Thyroid gland (tissue), 4 donors: ENCODE measurements at regions not wholly inside any gene's neighbourhood (a gene's known extent, or its start where the extent isn't known, plus 50 kb on each side); places are given as distances from the start of the nearest gene placed in this dataset.

Source experiments
- DNase-seq, 2 donors: peaks; one replicate each; pipeline ENCODE4 v3.0.0-alpha.2; 2019
- H3K27ac ChIP-seq, 3 donors: fragments of 200-600 bp; sonication (generic); 1 replicate in 2 of 3; 2 replicates in 1 of 3; pipeline ENCODE4 v1.5.1; 2016 to 2019; ENCODE audit warnings: mild to moderate bottlenecking in 1 of 3, moderate library complexity in 1 of 3
- H3K27me3 ChIP-seq: fragments of 200-600 bp; sonication (generic); one replicate; pipeline ENCODE4 v1.5.1; 2019
- H3K36me3 ChIP-seq, 2 donors: fragments of 200-600 bp; sonication (generic); one replicate each; pipeline ENCODE4 v1.5.1; 2016 to 2019
- H3K4me1 ChIP-seq, 2 donors: fragments of 200-600 bp; sonication (generic); one replicate each; pipeline ENCODE4 v1.5.1; 2017 to 2019
- H3K4me3 ChIP-seq, 3 donors: fragments of 200-600 bp; sonication (generic); replicated peaks in 1 of 3; 1 replicate in 2 of 3; 2 replicates in 1 of 3; pipeline ENCODE4 v1.5.1; 2016; ENCODE audit warnings: mild to moderate bottlenecking in 1 of 3
- H3K9me3 ChIP-seq: fragments of 200-600 bp; sonication (generic); one replicate; pipeline ENCODE4 v1.5.1; 2017
- POLR2A ChIP-seq, 2 donors: fragments of 450-650 bp; IDR thresholded peaks; one replicate each; pipeline ENCODE4 v1.6.1; 2017; ENCODE audit warnings: antibody characterized with exemption in 2 of 2, mild to moderate bottlenecking in 2 of 2, moderate library complexity in 1 of 2
- WGBS, 2 donors: methylation state at CpG; one replicate each; pipeline ENCODE4 v1.1.5; 2017; 5-methylcytosine and 5-hydroxymethylcytosine counted together
- intact Hi-C: fragments of 100-400 bp; cut with DNase I; formaldehyde crosslinking; loops from one replicate; pipeline ENCODE4 v1.15.1; 2023
- TF ChIP-seq, protein P1 (sequence below), 6 experiments: fragments of 200-600 bp in 3 of 6; fragments of 450-650 bp in 3 of 6; sonication (generic) in 3 of 6; IDR thresholded peaks; one replicate each; pipeline ENCODE4 v1.5.1; 2016 to 2019; ENCODE audit warnings: antibody characterized with exemption in 6 of 6, mild to moderate bottlenecking in 2 of 6, inconsistent platforms in 1 of 6, moderate library complexity in 1 of 6

GRCh38 chr15:87609894-87610293 lies 646.6 kb downstream of the NTRK3 start:
- H3K9me3 ChIP-seq, result no peaks in the 10 kb centered on the region
- no peaks in the 10 kb centered on the region for H3K4me1 ChIP-seq
- TF ChIP-seq POLR2A (IDR thresholded peaks at IDR 0.05), result no peak
- TF ChIP-seq, protein P1, sequence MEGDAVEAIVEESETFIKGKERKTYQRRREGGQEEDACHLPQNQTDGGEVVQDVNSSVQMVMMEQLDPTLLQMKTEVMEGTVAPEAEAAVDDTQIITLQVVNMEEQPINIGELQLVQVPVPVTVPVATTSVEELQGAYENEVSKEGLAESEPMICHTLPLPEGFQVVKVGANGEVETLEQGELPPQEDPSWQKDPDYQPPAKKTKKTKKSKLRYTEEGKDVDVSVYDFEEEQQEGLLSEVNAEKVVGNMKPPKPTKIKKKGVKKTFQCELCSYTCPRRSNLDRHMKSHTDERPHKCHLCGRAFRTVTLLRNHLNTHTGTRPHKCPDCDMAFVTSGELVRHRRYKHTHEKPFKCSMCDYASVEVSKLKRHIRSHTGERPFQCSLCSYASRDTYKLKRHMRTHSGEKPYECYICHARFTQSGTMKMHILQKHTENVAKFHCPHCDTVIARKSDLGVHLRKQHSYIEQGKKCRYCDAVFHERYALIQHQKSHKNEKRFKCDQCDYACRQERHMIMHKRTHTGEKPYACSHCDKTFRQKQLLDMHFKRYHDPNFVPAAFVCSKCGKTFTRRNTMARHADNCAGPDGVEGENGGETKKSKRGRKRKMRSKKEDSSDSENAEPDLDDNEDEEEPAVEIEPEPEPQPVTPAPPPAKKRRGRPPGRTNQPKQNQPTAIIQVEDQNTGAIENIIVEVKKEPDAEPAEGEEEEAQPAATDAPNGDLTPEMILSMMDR (IDR thresholded peaks at IDR 0.05), result no peak
- 65 to 68% methylated on average over 4 of the region's 4 CpGs for WGBS, 2 donors
- intact Hi-C loops, result no loop called here
- H3K36me3 ChIP-seq, result no peaks in the 10 kb centered on the region
- H3K27me3 ChIP-seq, result no peaks in the 10 kb centered on the region
- no peak overlapping the region for H3K4me3 ChIP-seq
- no peak for DNase-seq
- H3K27ac ChIP-seq, result no peak overlapping the region

GRCh38 chr15:87609474-87609873 lies 647.1 kb downstream of the NTRK3 start:
- Histone ChIP-seq H3K27me3 (no peaks in the 10 kb centered on the region), H3K4me1 (no peaks in the 10 kb centered on the region), H3K36me3 (no peaks in the 10 kb centered on the region), H3K27ac (no peak overlapping the region), H3K4me3 (no peak overlapping the region), H3K9me3 (no peaks in the 10 kb centered on the region)
- intact Hi-C loops, result no loop called here
- no peak for DNase-seq
- TF ChIP-seq, protein P1 (IDR thresholded peaks at IDR 0.05), result no peak
- no peak for TF ChIP-seq POLR2A (IDR thresholded peaks at IDR 0.05)
- WGBS, 2 donors, result 54 to 67% methylated on average over 1 of the region's 1 CpG

DNA sequence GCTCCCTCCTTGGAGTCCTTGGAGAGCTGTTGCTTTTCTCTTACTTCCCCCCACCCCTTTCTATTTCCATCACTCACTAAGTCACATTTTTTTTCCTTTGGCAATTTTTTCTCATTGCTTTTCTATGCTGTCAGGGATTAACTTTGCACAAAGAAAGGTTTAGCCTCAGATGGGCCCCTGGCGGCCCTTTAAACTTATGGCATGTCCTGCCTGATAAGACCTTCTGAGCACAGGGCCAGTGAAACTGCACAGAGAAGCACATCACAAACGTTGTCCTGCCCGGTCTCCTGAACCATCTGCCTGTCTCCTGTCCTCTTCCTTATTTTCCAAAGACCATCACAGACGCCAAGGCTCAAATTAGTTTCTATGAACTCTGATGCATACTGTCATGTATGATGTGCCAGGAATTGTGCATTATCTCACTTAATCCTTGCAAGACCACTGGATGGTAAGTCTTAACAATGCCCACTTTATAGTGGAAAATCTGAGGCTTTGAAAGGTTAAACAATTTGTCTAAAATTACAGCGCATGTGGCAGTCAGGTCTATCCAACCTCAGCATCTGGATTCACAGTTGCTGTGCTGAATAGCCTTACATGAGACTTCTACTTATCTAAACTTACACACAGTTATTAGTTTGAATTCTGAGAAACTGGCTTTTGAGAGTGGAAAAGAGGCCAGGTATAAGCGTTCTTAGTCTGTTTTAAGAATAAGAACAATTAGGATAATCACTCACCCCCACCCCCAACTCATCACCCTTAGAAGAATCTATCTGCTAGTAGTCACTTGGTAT lies 648.1 kb downstream of the NTRK3 start:
- Histone ChIP-seq H3K36me3 (no peaks in the 10 kb centered on the region), H3K27ac (no peak overlapping the region), H3K27me3 (no peaks in the 10 kb centered on the region), H3K9me3 (no peaks in the 10 kb centered on the region), H3K4me1 (no peaks in the 10 kb centered on the region), H3K4me3 (no peak overlapping the region)
- intact Hi-C loops, result no loop called here
- TF ChIP-seq, protein P1 (IDR thresholded peaks at IDR 0.05), result no peak
- no peak for TF ChIP-seq POLR2A (IDR thresholded peaks at IDR 0.05)
- no peak for DNase-seq
- WGBS, 2 donors, result 84 to 86% methylated on average over 6 of the region's 6 CpGs

GRCh38 chr15:87606971-87607370 lies 649.6 kb downstream of the NTRK3 start:
- WGBS, 2 donors, result 50 to 61% methylated on average over 1 of the region's 1 CpG
- DNase-seq, result no peak
- Histone ChIP-seq H3K27ac (no peak overlapping the region), H3K36me3 (no peaks in the 10 kb centered on the region), H3K9me3 (no peaks in the 10 kb centered on the region), H3K4me1 (no peaks in the 10 kb centered on the region), H3K27me3 (no peaks in the 10 kb centered on the region), H3K4me3 (no peak overlapping the region)
- intact Hi-C loops, result no loop called here
- TF ChIP-seq, protein P1 (IDR thresholded peaks at IDR 0.05), result no peak
- no peak for TF ChIP-seq POLR2A (IDR thresholded peaks at IDR 0.05)

- H3K4me1 ChIP-seq, result no peaks in the 10 kb centered on the region
- H3K27ac ChIP-seq, result no peak overlapping the region
- no peak for DNase-seq
- no peaks in the 10 kb centered on the region for H3K9me3 ChIP-seq
- H3K36me3 ChIP-seq, result no peaks in the 10 kb centered on the region
- no peaks in the 10 kb centered on the region for H3K27me3 ChIP-seq
- intact Hi-C loops, result no loop called here
- 29 to 40% methylated on average over 6 of the region's 6 CpGs for WGBS, 2 donors
- no peak overlapping the region for H3K4me3 ChIP-seq
- no peak for TF ChIP-seq POLR2A (IDR thresholded peaks at IDR 0.05)
- TF ChIP-seq, protein P1 (IDR thresholded peaks at IDR 0.05), result peak in 3 of 6 experiments; percentile 17 to 43 (median 25)
Observed at GRCh38 chr15:87604857-87605446, 651.6 kb downstream of the NTRK3 start.
